NCI-H2227 treated with DMSO at 0.1 percent for 48 hours (cell line): ENCODE measurements at regions not wholly inside any gene's neighbourhood (a gene's known extent, or its start where the extent isn't known, plus 50 kb on each side); places are given as distances from the start of the nearest gene placed in this dataset.

Source experiments
- DNase-seq: peaks from one replicate; lab custom pipeline; 2025; lab: John Stamatoyannopoulos, UW

- no peak for DNase-seq
Observed at GRCh38 chr7:25752967-25753791, 398.8 kb upstream of the NFE2L3 start.

GRCh38 chr7:25753837-25754236, 398.2 kb upstream of the NFE2L3 start:
- DNase-seq = no peak

GRCh38 chr7:25754333-25754732, 397.7 kb upstream of the NFE2L3 start:
- DNase-seq = no peak

- DNase-seq = no peak
Observed at GRCh38 chr7:25754751-25755150, 397.2 kb upstream of the NFE2L3 start.

GRCh38 chr7:25756601-25757000, 395.4 kb upstream of the NFE2L3 start:
- DNase-seq = no peak

GRCh38 chr7:25758559-25758958, 393.4 kb upstream of the NFE2L3 start:
- DNase-seq = no peak

- no peak for DNase-seq
Observed at GRCh38 chr7:25759286-25759685, 392.7 kb upstream of the NFE2L3 start.

- DNase-seq = no peak
Observed at GRCh38 chr7:25759748-25760147, 392.2 kb upstream of the NFE2L3 start.

GRCh38 chr7:25762511-25763462, 389.2 kb upstream of the NFE2L3 start:
- no peak for DNase-seq

- no peak for DNase-seq
Observed at GRCh38 chr7:25763463-25763860, 388.5 kb upstream of the NFE2L3 start.

- no peak for DNase-seq
Observed at GRCh38 chr7:25765110-25765655, 386.8 kb upstream of the NFE2L3 start.

- DNase-seq = no peak
Observed at GRCh38 chr7:25770235-25770634, 381.8 kb upstream of the NFE2L3 start.

- no peak for DNase-seq
Observed at GRCh38 chr7:25770670-25771069, 381.3 kb upstream of the NFE2L3 start.

- DNase-seq = no peak
Observed at GRCh38 chr7:25771491-25771890, 380.5 kb upstream of the NFE2L3 start.

GRCh38 chr7:25772802-25773201, 379.2 kb upstream of the NFE2L3 start:
- DNase-seq = no peak

- no peak for DNase-seq
Observed at GRCh38 chr7:25774675-25775074, 377.3 kb upstream of the NFE2L3 start.

- no peak for DNase-seq
Observed at GRCh38 chr7:25775570-25775969, 376.4 kb upstream of the NFE2L3 start.

- no peak for DNase-seq
Observed at GRCh38 chr7:25775999-25776743, 375.8 kb upstream of the NFE2L3 start.

- no peak for DNase-seq
Observed at GRCh38 chr7:25776744-25777123, 375.3 kb upstream of the NFE2L3 start.

GRCh38 chr7:25777969-25778708, 373.9 kb upstream of the NFE2L3 start:
- no peak for DNase-seq

- DNase-seq = no peak
Observed at GRCh38 chr7:25779002-25779546, 372.9 kb upstream of the NFE2L3 start.
